ENCODE measurements at regions not wholly inside any gene's neighbourhood (a gene's known extent, or its start where the extent isn't known, plus 50 kb on each side); places are given as distances from the start of the nearest gene placed in this dataset.
A peak's percentile ranks its signal among the peaks of the same experiment; 100 is the strongest.

- no peak for DNase-seq
Observed at GRCh38 chr9:105148328-105149006, 96.0 kb upstream of the SLC44A1 start.

GRCh38 chr9:105150991-105151685 lies 93.3 kb upstream of the SLC44A1 start:
- no peak for DNase-seq

GRCh38 chr9:105151686-105151995 lies 92.8 kb upstream of the SLC44A1 start:
- DNase-seq = no peak

- DNase-seq = no peak
Observed at GRCh38 chr9:105154723-105155191, 89.7 kb upstream of the SLC44A1 start.

DNA sequence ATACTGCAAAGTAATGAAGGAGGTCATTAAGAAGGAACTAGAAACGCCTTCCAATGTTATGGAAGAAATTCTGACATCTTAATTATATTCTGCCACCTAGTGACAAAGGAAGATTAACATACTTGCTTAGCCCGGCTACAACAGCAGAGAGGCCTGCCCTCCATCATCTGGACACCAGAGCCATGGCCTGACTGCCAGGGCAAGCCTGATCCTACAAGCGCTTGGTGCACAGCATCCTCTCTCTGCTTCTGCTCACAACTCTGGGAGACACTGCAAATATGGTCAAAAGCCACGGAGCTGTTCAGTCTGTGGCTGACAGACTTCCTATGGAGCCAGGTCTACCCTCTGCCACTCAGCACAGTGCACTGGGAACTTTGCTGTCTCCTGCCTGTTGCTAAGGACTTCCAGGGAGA lies 87.3 kb upstream of the SLC44A1 start:
- DNase-seq = peak in 1 of 2 experiments; percentile 49

DNA sequence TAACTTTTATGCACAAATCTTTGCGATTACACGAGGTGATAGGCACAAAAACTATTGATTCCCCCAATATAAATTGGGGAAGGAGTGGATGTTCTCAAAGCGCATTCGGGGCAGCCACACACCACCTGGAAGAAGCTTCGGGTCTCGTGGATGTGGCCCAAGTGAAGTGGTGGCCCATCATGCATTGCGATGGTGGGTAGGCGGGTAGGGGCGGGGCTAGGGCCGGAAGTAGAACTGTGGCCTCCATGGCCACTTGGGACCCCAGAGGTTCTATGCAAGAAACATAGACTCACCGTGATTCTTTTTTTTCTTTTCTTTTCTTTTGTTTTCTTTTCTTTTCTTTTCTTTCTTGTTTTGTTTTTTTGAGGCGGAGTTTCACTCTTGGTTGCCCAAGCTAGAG lies 86.4 kb upstream of the SLC44A1 start:
- no peak for DNase-seq

- DNase-seq = peak in 1 of 2 experiments; percentile 20
Observed at GRCh38 chr9:105158898-105159297, 85.6 kb upstream of the SLC44A1 start.

DNA sequence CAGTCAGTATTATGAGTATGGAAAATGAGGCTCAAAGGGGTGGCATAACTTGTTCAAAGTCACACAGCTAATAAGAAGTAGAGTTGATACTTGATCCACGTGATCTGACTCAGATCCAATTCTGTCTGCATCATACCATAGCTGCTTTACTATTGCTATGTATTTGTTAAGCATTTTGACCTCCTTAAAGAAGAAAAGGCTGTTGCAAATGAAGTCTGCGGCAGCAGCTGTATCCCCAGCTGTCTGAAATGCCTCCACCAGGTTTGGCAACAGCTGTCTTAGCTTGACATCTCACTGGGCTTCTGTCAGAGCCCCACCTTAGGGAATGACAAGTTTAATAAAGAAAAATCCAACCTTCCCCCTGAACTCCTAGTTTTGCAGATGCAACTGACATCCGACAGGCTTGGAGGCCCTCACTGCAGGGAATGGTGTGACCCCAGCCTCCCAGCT lies 75.6 kb upstream of the SLC44A1 start:
- no peak for DNase-seq

DNA sequence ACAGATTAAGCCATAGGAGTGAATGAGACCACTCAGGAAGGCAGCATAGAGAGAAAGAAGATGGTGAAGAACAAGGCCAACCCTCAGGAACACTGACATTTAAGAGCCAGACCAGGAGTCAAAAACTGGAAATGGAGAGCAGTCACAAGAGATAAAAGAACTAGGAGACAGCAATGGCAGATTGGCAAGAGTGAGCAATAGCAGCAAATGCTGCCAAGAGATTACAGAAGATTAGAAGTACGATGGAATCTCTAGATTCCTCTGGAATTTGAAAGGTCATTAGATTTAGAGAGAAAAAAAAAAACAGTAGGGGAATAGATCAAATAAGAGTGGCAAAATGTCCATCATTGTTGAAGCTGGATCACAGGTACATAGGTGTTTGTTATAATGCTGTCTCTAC lies 73.4 kb upstream of the SLC44A1 start:
- no peak for DNase-seq

GRCh38 chr9:105171589-105171988 lies 72.9 kb upstream of the SLC44A1 start:
- no peak for DNase-seq

- DNase-seq = no peak
Observed at GRCh38 chr9:105172436-105172835, 72.0 kb upstream of the SLC44A1 start.

DNA sequence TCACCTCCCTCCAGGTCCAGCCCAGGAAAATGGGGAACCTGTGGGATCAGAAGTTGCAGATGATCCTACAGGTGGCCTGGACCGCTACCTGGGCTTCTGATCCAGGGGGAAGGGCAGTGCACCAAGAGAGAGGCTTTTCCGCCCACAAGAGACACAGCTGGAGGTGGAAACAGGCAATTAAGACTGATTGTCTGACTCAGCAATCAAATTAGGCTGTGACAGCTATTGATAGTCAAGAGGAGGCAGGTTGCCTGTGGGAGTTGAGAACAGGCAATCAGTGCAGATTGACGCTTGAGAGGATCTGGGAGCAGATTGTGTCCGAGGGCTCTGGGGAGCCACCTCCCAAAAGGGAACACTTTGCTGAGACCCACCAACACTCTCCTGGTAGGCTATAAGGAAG lies 71.1 kb upstream of the SLC44A1 start:
- no peak for DNase-seq

DNA sequence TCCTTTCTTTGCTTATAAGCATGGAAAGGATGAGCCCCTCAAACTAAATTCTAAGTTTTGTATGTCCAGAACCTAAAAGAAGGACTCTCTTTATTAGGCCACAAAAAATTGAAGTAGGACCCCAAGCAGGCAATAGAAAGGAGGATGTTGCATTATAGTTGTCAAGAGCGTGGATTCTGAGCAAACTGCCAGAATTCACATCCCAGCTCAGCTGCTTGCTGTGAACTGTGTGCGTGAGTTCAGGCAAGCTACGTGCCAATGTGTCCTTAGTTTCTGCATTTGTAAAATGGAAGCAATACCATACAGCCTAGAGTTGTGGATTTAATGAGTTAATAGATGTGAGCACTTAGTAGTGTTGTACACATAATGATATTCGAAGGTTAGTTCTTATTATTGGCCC lies 70.6 kb upstream of the SLC44A1 start:
- no peak for DNase-seq

- no peak for DNase-seq
Observed at GRCh38 chr9:105176194-105176593, 68.3 kb upstream of the SLC44A1 start.

DNA sequence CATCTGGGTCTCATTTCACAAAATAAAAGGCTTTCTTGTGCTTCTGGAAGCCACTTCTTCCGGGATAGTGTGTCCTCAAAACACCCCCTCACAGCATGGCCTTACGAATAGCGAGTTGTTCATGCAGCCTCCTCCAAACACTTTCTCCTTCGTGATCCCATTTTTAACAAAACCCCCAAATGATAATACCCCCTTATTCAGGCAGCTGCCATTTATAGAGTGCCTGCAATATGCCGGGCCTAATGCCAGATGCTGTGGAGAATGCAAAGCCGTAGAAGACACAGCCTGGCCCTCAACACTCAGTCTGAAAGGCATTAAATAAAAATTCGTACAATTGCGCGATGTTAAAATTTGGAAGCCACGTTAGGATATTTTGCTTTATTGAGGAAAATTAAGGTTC lies 66.4 kb upstream of the SLC44A1 start:
- DNase-seq = peak in 1 of 2 experiments; percentile 9

DNA sequence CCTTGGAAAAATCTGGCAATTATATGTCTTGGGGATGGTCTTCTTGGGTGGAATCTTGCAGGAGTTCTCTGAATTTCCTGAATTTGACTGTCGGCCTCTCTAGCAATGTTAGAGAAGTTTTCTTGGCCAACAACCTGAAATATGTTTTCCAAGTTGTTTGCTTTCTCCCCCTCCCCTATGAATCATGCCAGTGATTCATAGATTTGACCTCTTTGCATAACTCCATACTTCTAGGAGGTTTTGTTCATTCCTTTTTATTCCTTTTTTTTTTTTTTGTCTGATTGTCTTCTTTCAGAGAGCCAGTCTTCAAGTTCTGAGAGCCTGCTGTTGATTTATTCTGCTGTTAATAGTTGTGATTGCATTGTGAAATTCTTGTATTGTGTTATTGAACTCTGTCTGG lies 56.7 kb upstream of the SLC44A1 start:
- no peak for DNase-seq

- no peak for DNase-seq
Observed at GRCh38 chr9:105188746-105189145, 55.7 kb upstream of the SLC44A1 start.

GRCh38 chr9:105191508-105192121 lies 52.8 kb upstream of the SLC44A1 start:
- no peak for DNase-seq

- DNase-seq = no peak
Observed at GRCh38 chr9:105193560-105193959, 50.9 kb upstream of the SLC44A1 start.

DNA sequence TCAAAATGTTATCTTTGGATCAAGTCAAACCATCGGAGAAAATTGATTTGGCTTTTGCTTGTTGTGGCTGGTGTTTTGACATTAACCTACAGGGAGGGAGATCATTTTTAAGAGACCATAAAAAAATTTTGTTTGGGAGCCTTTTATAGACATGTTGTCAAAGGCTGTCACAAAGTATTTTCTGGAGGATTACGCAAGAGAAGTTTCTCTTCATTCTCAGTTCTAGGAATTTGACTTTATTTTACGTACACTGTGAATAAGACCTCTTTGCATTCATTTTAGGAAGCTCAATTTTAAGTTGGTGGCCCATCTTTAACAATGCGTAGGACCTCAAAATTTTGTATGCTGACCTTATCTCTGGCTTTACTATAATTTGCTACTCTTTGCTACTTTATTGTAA lies 50.2 kb upstream of the SLC44A1 start:
- DNase-seq = no peak
